SK-N-SH (cell line): ENCODE measurements at regions not wholly inside any gene's neighbourhood (a gene's known extent, or its start where the extent isn't known, plus 50 kb on each side); places are given as distances from the start of the nearest gene placed in this dataset.

Source experiments
- EP300 ChIP-seq, 2 experiments: IDR thresholded peaks; 2 replicates each; pipeline versions ENCODE4 v1.4.0 to v1.6.1; 2012; ENCODE audit warnings: borderline replicate concordance in 1 of 2, low read depth in 1 of 2, low read length in 1 of 2
- FOXM1 ChIP-seq: IDR thresholded peaks from 2 replicates; pipeline ENCODE4 v1.4.0; 2012; ENCODE audit warnings: low read depth, mild to moderate bottlenecking
- POLR2AphosphoS5 ChIP-seq: IDR thresholded peaks from 2 replicates; pipeline ENCODE4 v1.6.1; 2012; ENCODE audit warnings: low read depth, low read length
- RAD21 ChIP-seq: IDR thresholded peaks from 2 replicates; pipeline ENCODE4 v1.6.1; 2012; ENCODE audit warnings: mild to moderate bottlenecking, low read length
- TCF12 ChIP-seq: IDR thresholded peaks from 2 replicates; pipeline ENCODE4 v1.4.0; 2012
- YY1 ChIP-seq: IDR thresholded peaks from 2 replicates; pipeline ENCODE4 v1.4.0; 2012; ENCODE audit warnings: low read depth, mild to moderate bottlenecking
- TF ChIP-seq, protein P1 (sequence below): fragments of 200-600 bp; sonication (generic); IDR thresholded peaks from 2 replicates; pipeline ENCODE4 v1.6.1; 2017; ENCODE audit warnings: antibody characterized with exemption, mild to moderate bottlenecking, moderate library complexity

DNA sequence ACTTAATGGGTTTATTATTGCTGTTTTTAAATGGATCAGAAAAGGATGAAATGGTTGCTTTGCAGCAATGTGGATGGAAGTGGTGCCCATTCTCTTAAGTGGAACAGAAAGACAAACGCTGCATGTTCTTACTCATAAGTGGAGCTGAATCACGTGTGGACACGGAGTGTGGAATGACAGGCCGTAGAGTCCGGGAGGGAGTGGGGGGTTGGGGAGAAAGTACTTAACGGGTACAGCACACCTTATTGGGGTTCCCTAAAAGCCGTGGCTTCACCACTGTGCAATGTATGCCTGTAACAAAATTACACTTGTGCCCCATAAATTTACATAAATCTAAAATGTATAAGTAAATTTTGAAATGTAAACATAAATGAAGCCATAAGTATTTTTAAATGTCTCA is 64.0 kb upstream of the CTDP1 start:
- no peak for TF ChIP-seq EP300 (IDR thresholded peaks at IDR 0.05; ENCODE audit: borderline replicate concordance in 1 of 2, low read depth in 1 of 2, low read length in 1 of 2)
- TF ChIP-seq, protein P1, sequence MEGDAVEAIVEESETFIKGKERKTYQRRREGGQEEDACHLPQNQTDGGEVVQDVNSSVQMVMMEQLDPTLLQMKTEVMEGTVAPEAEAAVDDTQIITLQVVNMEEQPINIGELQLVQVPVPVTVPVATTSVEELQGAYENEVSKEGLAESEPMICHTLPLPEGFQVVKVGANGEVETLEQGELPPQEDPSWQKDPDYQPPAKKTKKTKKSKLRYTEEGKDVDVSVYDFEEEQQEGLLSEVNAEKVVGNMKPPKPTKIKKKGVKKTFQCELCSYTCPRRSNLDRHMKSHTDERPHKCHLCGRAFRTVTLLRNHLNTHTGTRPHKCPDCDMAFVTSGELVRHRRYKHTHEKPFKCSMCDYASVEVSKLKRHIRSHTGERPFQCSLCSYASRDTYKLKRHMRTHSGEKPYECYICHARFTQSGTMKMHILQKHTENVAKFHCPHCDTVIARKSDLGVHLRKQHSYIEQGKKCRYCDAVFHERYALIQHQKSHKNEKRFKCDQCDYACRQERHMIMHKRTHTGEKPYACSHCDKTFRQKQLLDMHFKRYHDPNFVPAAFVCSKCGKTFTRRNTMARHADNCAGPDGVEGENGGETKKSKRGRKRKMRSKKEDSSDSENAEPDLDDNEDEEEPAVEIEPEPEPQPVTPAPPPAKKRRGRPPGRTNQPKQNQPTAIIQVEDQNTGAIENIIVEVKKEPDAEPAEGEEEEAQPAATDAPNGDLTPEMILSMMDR: no peak
- no peak for TF ChIP-seq YY1
- no peak for TF ChIP-seq FOXM1
- no peak for TF ChIP-seq TCF12
- no peak for TF ChIP-seq RAD21
- no peak for TF ChIP-seq POLR2AphosphoS5
